ENCODE measurements at regions not wholly inside any gene's neighbourhood (a gene's known extent, or its start where the extent isn't known, plus 50 kb on each side); places are given as distances from the start of the nearest gene placed in this dataset.

- WGBS (ENCODE audit: extremely low coverage, insufficient read length, low lambda C conversion rate): no CpG with 5 or more reads among the region's 1 CpG
- H3K79me2 ChIP-seq (ENCODE audit: insufficient read depth, low read length): no peaks in the 10 kb centered on the region
- TF ChIP-seq, protein P1, sequence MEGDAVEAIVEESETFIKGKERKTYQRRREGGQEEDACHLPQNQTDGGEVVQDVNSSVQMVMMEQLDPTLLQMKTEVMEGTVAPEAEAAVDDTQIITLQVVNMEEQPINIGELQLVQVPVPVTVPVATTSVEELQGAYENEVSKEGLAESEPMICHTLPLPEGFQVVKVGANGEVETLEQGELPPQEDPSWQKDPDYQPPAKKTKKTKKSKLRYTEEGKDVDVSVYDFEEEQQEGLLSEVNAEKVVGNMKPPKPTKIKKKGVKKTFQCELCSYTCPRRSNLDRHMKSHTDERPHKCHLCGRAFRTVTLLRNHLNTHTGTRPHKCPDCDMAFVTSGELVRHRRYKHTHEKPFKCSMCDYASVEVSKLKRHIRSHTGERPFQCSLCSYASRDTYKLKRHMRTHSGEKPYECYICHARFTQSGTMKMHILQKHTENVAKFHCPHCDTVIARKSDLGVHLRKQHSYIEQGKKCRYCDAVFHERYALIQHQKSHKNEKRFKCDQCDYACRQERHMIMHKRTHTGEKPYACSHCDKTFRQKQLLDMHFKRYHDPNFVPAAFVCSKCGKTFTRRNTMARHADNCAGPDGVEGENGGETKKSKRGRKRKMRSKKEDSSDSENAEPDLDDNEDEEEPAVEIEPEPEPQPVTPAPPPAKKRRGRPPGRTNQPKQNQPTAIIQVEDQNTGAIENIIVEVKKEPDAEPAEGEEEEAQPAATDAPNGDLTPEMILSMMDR (conservative IDR thresholded peaks at IDR 0.05): no peak
- H3K4me2 ChIP-seq (ENCODE audit: insufficient read depth, insufficient read length, low read length): no peak overlapping the region
- no peak overlapping the region for H3K4me3 Mint-ChIP-seq
- H2BK12ac ChIP-seq (ENCODE audit: insufficient read length, low read depth, low read length): no peak overlapping the region
- H4K20me1 ChIP-seq (ENCODE audit: control insufficient read depth, insufficient read depth, insufficient read length): no peaks in the 10 kb centered on the region
- H2BK15ac ChIP-seq (ENCODE audit: low read depth, low read length): no peak overlapping the region
- no peak overlapping the region for H3K23ac ChIP-seq (ENCODE audit: insufficient read length, low read depth, low read length)
- DNase-seq: no peak
- H3K18ac ChIP-seq (ENCODE audit: insufficient read length, low read depth, low read length): no peak overlapping the region
- H2AK5ac ChIP-seq (ENCODE audit: insufficient read length, low read length): no peak overlapping the region
- no peaks in the 10 kb centered on the region for H3K9me3 ChIP-seq (ENCODE audit: control insufficient read depth, low read depth, low read length)
- no peak overlapping the region for H3T11ph ChIP-seq (ENCODE audit: low read length)
- no peaks in the 10 kb centered on the region for H3K79me1 ChIP-seq (ENCODE audit: insufficient read depth, low read depth, low read length, poor library complexity, severe bottlenecking)
- no peak overlapping the region for H3K27ac ChIP-seq (ENCODE audit: insufficient read length, low read depth, low read length)
- H3K23me2 ChIP-seq (ENCODE audit: insufficient read length, low read depth, low read length, poor library complexity, severe bottlenecking): no peaks in the 10 kb centered on the region
- H3K14ac ChIP-seq (ENCODE audit: insufficient read depth, low read length): no peak overlapping the region
- H4K5ac ChIP-seq (ENCODE audit: insufficient read length, low read depth, low read length): no peak overlapping the region
- H2BK5ac ChIP-seq (ENCODE audit: insufficient read length, low read length): no peak overlapping the region
- H3K27me3 Mint-ChIP-seq (ENCODE audit: low read depth): no peaks in the 10 kb centered on the region; the same call in 1 of the 2 replicates
- H2BK120ac ChIP-seq (ENCODE audit: low read depth, low read length, poor library complexity, severe bottlenecking): no peak overlapping the region
- H3K36me3 Mint-ChIP-seq (ENCODE audit: insufficient read depth in 1 of 3, low read depth in 3 of 3): no peaks in the 10 kb centered on the region
- no peak overlapping the region for H2AFZ ChIP-seq (ENCODE audit: low read length)
- H4K91ac ChIP-seq (ENCODE audit: insufficient read length, low read depth, low read length): no peak overlapping the region
- H4K8ac ChIP-seq (replicated peaks; ENCODE audit: insufficient read length, low read depth, low read length): no peak overlapping the region
- H2BK20ac ChIP-seq (ENCODE audit: low read depth, low read length, poor library complexity, severe bottlenecking): no peak overlapping the region
- no peak overlapping the region for H3K4ac ChIP-seq (ENCODE audit: low read depth, low read length)
- no peak overlapping the region for H3K9ac ChIP-seq (ENCODE audit: extremely low read depth, insufficient read length, low read length)
- no peaks in the 10 kb centered on the region for H3K27me3 ChIP-seq (ENCODE audit: insufficient read depth, low read length)
- H3K56ac ChIP-seq (ENCODE audit: insufficient read length, low read depth, low read length): no peak overlapping the region
- H3K9me3 Mint-ChIP-seq: no peaks in the 10 kb centered on the region
- H3K4me1 Mint-ChIP-seq: no peaks in the 10 kb centered on the region
- no peaks in the 10 kb centered on the region for H3K4me1 ChIP-seq (ENCODE audit: insufficient read depth, low read length)
- H3K27ac Mint-ChIP-seq: no peak overlapping the region
Measured at GRCh38 chr6:145420599-145420998, 314.7 kb downstream of the EPM2A start.

Data from H9 (cell line).